GM10266 (cell line): ENCODE measurements at regions not wholly inside any gene's neighbourhood (a gene's known extent, or its start where the extent isn't known, plus 50 kb on each side); places are given as distances from the start of the nearest gene placed in this dataset.

ENCODE experiments used
- DNase-seq: peaks from one replicate; pipeline ENCODE4 v3.0.0; 2012; ENCODE audit errors: extremely low spot score
- TF ChIP-seq, protein P1 (sequence below): IDR thresholded peaks from 2 replicates; pipeline ENCODE4 v1.5.1; 2012; ENCODE audit warnings: mild to moderate bottlenecking, low read depth; ENCODE audit not compliant: control insufficient read depth, insufficient read depth; ENCODE audit errors: missing control alignments

DNA sequence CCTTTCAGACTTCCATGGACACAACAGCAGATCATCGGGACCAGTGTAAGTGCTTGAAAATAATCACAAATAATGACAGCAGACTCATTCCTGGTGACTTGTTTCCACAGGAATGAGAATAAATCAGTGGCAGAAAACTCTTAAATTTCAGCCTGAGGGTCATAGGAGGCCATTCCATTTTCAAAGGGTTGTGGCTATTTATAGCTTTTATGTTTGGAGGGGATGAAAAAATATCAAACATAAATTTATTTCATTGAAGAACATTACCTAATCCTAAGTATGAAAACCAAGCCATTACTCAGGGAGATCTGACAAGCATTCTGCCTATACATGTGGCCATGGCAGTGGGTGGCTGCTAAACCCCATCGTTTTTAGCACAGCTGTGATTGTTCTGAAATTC is 173.6 kb upstream of the CNR1 start:
- no peak for DNase-seq
- TF ChIP-seq, protein P1, sequence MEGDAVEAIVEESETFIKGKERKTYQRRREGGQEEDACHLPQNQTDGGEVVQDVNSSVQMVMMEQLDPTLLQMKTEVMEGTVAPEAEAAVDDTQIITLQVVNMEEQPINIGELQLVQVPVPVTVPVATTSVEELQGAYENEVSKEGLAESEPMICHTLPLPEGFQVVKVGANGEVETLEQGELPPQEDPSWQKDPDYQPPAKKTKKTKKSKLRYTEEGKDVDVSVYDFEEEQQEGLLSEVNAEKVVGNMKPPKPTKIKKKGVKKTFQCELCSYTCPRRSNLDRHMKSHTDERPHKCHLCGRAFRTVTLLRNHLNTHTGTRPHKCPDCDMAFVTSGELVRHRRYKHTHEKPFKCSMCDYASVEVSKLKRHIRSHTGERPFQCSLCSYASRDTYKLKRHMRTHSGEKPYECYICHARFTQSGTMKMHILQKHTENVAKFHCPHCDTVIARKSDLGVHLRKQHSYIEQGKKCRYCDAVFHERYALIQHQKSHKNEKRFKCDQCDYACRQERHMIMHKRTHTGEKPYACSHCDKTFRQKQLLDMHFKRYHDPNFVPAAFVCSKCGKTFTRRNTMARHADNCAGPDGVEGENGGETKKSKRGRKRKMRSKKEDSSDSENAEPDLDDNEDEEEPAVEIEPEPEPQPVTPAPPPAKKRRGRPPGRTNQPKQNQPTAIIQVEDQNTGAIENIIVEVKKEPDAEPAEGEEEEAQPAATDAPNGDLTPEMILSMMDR: no peak

DNA sequence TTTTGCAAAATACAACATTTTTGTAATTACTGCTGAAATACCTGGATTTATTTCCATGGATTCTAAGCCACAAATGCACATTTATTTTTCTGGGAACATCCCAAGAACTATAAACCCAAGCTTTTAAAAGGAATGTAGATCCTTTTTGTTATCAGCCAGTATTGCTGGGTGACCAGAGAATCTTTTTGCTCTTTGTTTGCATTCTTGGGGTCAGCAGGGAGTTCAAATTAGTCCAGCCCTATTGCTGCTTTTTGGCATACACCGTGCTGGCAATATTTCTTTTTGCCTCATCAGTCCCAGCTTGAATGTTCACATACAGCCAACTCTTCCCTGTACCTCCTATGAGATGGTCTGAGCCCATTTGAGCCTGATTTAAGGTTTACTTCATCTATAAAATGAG is 155.2 kb upstream of the CNR1 start:
- no peak for DNase-seq
- TF ChIP-seq, protein P1: no peak

DNA sequence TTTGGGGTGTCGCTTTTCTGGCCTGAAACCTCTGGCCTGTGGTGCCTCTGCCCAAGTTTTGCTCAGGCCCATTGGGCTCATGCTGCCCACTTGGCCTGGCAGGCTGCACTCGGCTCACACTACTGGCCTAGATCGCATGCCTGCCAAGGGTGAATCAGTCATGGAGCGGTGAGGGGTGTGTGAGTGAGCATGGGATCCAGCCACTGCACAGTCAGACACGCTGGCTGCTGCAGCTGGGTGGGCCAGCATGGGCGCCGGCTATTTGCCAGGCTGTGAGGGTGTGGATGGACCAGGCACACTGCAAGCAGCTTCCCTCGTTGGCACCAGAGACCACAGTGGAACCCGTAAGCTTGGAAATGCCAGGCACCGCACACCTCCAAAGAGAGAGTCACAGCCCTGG is 145.4 kb upstream of the CNR1 start:
- TF ChIP-seq, protein P1: no peak
- DNase-seq: no peak

DNA sequence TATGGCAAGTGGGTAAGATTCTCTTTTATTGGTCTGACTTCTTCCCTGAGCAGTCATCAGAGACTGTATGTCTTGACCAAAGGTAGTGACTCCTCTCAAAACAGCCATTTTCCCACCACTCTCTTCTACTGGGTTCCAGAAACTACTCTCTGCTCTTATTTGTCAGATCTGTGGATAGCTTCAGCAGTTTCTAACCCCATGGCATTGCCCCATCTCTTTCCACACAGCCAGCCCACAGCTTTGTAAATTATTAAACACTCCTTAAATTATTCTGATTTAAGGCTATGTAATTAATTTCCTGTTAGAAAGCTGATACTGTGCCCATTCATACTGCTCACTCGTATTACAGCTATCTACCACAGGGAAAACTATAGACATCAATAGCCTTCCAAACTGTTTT is 138.4 kb upstream of the CNR1 start:
- TF ChIP-seq, protein P1: no peak
- DNase-seq: no peak

DNA sequence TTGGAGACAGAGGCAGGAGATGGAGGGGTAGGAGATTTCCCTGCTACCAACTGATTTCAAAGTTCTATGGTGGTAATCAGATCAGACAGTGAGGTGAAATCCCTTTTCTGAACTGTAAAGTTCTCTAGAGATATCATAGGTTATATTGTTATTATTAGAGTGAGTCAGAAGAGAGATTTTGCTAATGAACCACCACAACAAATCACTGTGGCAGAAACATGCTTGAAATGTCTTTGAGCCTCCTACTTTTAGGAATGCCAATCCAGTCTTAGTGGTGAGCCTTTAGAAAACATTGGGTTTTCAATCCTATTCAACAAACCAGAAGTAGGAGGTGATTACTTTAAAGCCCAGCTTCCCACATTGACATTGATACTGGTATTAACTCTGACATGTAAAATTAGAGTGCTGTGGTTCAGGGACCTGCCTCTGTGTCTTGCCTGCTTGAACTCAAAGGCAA is 136.7 kb upstream of the CNR1 start:
- DNase-seq: no peak
- TF ChIP-seq, protein P1: no peak

DNA sequence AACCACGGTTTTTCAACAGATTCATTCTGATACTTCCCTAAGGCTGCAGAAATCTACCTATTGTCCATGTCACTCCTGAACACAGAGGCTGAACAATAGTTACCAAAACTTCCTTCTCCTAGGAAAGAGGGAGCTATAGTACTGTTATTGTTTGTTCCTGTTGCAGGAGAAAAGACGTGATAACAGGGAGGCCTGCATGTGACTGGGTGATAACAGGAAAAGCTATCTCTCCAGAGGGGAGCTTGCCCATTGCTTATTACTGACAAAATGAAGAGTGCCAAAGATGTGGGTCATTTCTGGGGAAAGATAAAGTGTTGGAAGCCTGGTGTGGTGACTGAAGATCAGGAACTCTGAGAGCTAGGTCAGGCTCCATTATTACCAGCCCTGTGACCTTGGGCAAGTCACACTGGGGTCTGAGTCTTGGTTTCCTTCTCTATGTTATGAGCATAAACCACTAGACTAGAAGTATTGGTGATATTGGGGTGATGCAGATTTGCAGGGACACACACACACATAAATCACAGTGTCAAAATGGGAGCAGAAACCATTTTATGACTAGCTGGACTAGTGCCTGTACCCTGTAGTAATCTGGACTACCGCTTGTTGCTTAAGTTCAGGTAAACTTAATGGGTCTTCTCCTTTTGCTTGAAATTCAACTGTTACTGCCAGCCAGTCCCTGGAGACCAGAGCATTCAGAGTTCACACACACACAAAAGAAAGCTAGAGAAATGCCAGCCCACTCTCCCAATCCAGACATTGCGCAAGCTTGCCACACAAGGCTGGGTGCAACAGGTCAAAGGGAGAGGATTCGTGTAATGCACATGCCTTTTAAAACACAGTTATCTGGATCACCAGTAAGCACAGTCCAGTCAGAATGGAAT is 136.0 kb upstream of the CNR1 start:
- DNase-seq: no peak
- TF ChIP-seq, protein P1: no peak

DNA sequence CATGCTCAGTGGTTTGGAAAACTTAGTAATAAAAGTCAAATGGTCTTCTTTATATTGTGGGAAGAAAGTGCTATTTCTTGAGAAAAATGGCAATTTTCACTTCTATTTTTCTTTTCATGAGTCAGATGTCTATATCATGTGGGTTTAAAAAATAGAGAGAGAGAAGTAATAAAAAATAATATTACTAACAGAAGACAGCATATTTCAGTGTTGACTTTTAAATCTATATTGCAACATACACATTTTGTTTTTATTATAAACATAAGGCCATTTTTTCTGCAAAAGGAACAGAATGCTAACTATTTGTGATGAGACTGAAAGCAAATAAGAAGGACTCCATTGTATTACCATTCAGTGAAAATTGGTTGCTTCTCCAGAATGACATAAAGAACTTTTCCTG is 135.1 kb upstream of the CNR1 start:
- no peak for DNase-seq
- TF ChIP-seq, protein P1: no peak
